HG03432 (cell line): ENCODE measurements at regions not wholly inside any gene's neighbourhood (a gene's known extent, or its start where the extent isn't known, plus 50 kb on each side); places are given as distances from the start of the nearest gene placed in this dataset.
A peak's percentile ranks its signal among the peaks of the same experiment; 100 is the strongest.
"Not testable (repeated sequence)": the region's sequence is repeated elsewhere in the genome, so short reads cannot be mapped to it uniquely, and the experiment has no call there.

Source experiments
- ATAC-seq: cut with Tn5 transposase; IDR thresholded peaks from one replicate; pipeline ENCODE4 v1.9.1; 2021; ENCODE audit warnings: mild to moderate bottlenecking, moderate library complexity; ENCODE audit not compliant: unreplicated experiment

DNA sequence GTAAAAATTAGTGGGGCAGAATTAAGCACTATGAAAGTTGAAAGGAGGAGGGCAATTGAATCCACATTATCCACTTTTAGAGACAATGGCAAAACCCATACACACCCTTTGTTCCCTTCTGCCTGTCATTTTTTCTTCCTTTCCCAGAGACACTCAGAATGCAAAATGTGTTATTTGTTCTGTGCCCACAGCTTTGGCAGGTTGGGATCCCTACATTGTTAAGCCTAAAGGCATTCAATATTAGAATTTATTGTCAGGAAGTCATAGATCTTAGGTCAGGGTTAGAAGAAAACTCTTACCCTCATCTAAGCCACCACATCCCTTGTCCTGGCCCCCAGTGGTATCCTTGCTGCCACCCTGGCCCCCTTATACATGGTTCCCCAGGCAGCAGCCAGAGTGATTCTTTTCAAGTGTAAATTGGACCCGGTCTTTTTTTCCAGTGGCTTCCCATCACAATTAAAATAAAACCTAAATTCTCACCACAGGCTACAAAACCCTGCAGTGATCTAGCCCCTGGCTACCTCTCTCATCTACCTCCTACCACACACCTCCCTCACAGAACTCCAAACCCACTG, 470.1 kb upstream of the ATP11B start:
- ATAC-seq = no peak

DNA sequence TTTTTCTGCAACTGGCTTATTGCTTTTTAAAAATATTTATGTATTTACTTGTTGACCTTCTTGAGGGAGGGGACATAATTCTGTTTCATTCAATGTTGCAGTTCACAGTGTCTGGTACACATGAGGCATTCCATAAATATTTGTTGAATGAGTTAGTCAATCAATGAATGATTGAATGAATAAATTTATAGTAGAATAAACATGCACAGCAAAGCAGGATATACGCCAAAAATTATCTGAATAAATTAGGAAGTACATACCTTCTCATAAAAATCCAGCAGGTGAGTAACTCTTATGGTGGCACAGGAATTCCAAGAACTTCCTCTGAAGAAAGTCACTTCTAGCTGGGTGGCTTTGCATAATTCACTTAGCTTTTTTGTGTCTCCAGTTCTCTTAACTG, 469.4 kb upstream of the ATP11B start:
- ATAC-seq = no peak

GRCh38 chr3:182325213-182325950, 467.9 kb upstream of the ATP11B start:
- ATAC-seq = peak; percentile 86

- ATAC-seq = no peak
These were observed 466.1 kb upstream of the ATP11B start for GRCh38 chr3:182327196-182327681.

DNA sequence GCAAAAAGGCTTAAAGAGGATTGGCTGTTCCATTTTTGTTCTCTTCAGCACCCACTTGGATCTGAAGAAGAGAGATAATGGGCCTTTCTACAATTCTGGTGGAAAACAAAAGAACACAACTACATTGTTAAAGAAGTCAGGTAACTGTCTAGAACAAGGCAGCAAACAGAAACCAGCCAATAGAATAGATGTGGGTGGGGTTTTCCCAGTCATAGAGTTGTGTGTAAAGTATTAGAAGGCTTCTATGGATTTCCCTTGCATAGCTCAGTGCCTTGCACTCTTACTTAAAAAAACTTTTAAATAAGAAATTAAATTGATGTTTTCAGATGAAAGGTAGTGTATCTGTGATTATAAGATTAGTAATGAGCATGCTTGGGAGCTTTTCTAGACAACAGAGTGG, 462.7 kb upstream of the ATP11B start:
- peak; percentile 50 for ATAC-seq

- no peak for ATAC-seq
These were observed 462.0 kb upstream of the ATP11B start for GRCh38 chr3:182331341-182331740.

- no peak for ATAC-seq
These were observed 451.1 kb upstream of the ATP11B start for GRCh38 chr3:182342252-182342651.

GRCh38 chr3:182344026-182344425, 449.3 kb upstream of the ATP11B start:
- not testable (repeated sequence) for ATAC-seq

DNA sequence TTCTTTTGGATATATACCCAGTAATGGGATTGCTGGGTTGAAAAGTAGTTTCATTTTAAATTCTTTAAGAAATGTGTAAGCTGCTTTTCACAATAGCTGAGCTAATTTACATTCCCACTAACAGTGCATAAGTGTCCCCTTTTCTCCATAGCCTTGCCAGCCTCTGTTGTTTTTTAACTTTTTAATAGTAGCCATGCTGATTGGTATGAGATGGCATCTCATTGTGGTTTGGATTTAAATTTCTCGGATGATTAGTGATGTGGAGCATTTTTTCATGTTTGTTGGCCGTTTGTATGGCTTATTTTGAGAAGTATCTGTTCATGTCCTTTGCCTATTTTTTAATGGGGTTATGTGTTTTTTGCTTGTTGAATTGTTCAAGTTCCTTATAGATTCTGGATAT, 444.3 kb upstream of the ATP11B start:
- ATAC-seq = no peak

DNA sequence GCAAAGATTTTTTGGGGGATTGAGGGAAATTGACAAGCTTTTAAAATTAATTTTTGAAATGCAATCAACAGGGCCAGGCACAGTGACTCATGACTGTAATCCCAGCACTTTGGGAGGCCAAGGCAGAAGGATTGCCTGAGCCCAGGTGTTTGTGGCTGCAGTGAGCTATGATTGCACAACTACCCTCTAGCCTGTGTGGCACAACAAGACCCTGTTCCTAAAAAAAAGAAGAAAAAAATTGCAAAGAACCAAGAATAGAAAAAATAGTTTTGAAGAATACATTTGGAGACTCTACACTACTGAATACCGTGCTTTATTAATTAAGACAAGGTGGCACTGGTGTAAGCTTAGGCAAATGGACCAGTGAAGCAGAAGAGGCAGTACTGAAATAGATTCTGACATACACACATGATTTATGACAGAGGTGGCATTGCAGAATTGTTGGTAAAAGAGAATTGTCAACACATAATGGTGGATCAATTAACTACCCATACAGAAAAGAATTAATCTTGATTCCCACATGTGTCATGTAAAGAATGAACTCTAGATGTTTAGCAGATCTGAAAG, 443.3 kb upstream of the ATP11B start:
- ATAC-seq = no peak

DNA sequence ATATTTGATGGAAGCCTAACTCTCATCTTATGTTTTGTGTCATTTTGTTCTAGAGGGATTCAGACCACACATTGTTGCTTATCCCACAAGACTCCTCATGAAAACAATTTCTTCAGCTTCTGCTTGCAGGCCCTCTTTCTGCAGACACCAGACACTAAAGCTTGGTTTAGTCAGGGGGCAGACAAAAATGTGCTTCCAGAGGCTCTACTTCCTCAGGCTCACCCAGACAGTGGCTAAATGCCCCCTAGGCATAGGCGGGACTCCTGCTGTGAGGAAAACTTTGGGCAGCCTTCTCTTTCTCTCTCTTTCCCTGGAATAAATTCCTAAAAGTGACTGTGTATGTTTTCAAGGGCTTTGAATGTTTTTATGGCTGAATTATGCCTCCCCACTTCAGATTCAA, 435.4 kb upstream of the ATP11B start:
- no peak for ATAC-seq

DNA sequence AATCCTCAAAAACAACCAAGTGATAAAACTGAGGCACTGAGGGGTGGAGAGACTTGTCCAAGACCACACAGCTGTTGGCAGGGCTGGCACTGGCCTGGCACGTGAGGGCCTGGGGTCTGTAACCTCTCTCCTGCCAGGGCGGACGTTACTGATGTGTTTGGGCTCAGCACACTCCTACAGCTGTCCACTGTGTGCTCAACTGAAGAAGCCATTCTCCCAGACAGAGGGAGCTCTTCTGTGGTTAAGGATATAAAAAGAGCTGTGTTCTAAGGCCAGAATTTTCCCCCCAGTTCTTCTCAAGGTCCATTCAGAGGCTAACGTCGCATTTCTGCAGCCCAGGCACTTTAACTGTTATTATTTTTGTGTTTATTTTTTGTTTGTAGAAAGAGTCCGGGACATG, 429.0 kb upstream of the ATP11B start:
- ATAC-seq = no peak

GRCh38 chr3:182364723-182365650, 428.3 kb upstream of the ATP11B start:
- no peak for ATAC-seq

DNA sequence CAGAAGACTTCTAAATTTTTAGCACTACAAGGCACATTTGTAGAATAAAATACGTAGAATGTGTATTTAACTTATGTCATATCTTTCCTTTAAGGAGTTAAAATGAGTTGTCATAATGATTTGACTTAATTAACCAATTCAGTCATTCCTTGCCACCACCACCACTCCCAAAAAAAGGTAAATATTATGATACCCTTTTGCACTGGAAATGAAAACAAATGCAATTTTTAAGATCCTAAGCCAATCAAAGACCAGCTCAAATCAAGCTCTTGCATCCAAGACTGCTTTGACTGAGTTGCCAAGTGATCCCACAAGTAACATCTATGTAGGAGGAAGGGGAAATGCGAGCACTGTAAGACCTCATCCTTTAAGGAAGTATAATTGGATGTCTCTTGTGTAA, 426.6 kb upstream of the ATP11B start:
- ATAC-seq = no peak

- ATAC-seq = no peak
These were observed 423.4 kb upstream of the ATP11B start for GRCh38 chr3:182369861-182370260.

DNA sequence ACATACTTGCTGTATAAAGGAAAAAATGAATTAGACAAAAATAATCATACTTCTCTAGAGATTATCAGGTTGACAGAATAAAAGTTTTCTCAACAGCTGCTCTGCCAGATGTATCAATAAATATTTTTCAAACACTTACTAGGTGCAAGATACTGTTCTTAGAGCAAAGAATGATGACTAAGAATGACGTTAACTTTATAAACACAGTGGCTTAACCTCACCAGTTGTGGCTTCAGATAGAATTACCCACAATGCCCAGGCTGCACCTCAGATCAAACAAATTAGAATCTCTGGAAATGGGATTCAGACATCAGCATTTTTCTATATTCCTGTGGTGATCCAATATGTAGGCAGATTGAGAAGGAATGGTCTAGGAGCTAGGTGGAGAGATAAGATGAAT, 422.4 kb upstream of the ATP11B start:
- no peak for ATAC-seq

- no peak for ATAC-seq
These were observed 417.4 kb upstream of the ATP11B start for GRCh38 chr3:182375916-182376315.

DNA sequence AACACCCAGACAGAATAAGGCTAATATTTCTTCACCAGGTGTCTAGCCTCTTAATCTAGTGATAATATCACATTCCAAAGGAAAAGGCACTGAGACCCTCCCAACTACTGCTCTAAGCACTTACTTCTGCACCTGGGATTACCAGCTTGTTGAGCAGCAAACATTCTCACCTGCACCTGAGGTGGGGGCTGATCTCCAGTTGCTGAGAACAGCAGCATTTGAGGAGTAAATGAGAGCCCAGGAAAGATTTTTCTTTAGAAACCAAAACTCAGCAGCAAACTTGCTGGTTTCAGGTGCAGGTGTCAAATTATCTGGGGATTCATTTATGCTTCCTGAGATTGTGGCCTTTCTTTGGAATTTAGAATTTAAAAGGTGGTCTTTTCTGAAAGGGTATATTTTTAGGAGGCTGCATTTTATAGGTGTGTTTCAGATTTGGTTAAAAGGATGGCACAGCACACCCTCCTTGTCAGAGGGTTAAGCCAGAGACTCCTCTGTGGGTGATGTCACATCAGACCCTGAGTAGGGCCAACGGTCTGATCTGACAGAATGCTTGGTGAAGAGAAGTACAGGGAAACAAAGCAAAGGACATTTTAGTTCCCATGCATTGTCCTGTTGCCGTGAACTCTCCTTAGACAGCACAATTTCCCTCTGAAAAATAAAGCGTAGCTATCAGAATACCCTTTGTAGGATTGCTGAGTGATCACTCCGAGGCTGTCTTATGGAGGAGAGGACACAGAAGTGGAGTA, 411.0 kb upstream of the ATP11B start:
- ATAC-seq = no peak

- ATAC-seq = no peak
These were observed 409.1 kb upstream of the ATP11B start for GRCh38 chr3:182384221-182384620.

DNA sequence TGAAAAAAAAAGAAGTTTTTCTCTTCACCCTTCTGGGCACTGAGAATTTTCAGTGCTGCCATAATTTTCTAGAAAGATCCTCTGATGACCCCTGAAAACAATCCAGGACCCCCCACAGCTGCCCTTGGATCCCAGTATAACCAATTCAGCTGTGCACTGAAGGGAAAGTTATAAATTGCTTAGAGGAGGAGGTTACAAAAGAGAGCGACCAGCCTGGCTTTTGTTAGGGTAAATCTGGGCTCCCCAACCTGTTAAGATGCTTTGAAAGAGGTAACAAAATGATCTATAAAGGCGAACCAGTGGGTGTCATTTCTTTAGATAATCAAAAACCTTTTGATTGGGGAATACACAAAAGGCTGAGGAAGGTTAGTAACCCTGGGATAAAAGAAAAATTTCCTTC, 407.9 kb upstream of the ATP11B start:
- no peak for ATAC-seq

DNA sequence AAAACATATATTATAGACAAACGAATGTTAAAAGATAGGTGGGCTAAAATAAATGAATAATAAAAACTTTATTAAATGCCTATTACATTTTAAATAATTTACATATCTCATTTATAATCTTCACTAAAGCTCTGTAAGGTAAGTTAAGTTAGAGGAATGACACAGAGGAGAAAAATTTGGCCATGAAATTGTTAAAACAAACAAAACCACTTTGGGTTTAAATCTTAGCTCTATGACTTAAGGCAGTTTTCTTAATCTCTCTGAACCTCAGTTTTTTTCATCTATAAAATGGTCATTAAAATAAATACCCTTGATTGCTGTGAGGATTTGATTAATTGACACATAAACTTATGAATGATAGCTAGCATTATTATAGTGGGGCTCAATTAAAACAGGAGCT, 404.8 kb upstream of the ATP11B start:
- no peak for ATAC-seq
